Left colon (tissue), 2 donors: ENCODE measurements at regions not wholly inside any gene's neighbourhood (a gene's known extent, or its start where the extent isn't known, plus 50 kb on each side); places are given as distances from the start of the nearest gene placed in this dataset.
A peak's percentile ranks its signal among the peaks of the same experiment; 100 is the strongest.

Experiments used
- ATAC-seq: fragments of 200-7000 bp; cut with Tn5 transposase; one replicate; pipeline ENCODE4 v1.9.1; 2020; ENCODE audit warnings: mild to moderate bottlenecking, moderate library complexity
- DNase-seq, 2 donors: peaks; one replicate each; pipeline ENCODE4 v3.0.0-alpha.2; 2020
- intact Hi-C, 2 donors: fragments of 100-400 bp; cut with DNase I in 1 of 2; cut with micrococcal nuclease in 1 of 2; formaldehyde crosslinking; loops; one replicate each; pipeline versions ENCODE4 v1.11.2 to v1.14.0; 2022; cut with DNase I, micrococcal nuclease
- donor health status: DM: no; HTN: no; CAD: no.
- donor health status: DM: yes; HTN: yes; CAD: no.

- DNase-seq (no peak), ATAC-seq (no peak)
- intact Hi-C loops = no loop called here
These were observed 97.8 kb upstream of the WWC1 start for GRCh38 chr5:168193493-168194250.

DNA sequence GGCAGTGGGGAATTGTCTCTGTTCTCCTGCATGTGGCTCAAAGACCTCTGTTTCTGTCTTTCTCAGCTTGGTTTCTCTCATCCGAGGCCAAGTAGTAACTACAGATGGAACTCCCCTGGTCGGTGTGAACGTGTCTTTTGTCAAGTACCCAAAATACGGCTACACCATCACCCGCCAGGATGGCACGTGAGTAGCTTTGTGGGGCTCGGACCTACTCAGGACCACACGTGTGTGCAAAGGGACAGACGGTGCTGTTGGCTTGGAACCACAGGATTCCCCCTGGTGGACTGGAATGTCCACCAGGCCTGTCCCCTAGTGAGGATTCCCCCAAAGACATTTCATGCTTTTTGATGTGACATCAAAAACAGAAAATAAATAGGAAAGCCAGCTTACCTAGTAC is 96.3 kb upstream of the WWC1 start:
- DNase-seq (no peak), ATAC-seq (no peak)
- intact Hi-C loops = no loop called here

DNA sequence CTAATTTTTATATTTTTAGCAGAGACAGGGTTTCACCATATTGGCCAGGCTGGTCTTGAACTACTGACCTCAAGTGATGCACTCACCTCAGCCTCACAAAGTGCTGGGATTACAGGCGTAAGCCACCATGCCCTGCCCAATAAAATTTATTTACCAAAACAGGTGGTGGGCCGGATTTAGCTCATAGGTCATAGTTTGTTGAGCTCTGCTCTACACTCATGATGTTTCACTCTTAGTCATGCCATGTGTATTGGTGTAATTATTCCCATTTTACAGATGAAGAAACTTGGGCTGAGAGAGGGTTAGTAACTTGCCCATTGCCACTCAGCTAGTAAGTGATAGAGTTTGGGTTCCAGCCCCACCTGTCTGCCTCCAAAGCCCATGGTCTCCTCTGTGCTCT is 93.1 kb upstream of the WWC1 start:
- no peak for DNase-seq
- intact Hi-C loops = no loop called here
- ATAC-seq = no peak

GRCh38 chr5:168202996-168203395 is 88.4 kb upstream of the WWC1 start:
- intact Hi-C loops = no loop called here
- no peak for ATAC-seq
- DNase-seq = no peak

DNA sequence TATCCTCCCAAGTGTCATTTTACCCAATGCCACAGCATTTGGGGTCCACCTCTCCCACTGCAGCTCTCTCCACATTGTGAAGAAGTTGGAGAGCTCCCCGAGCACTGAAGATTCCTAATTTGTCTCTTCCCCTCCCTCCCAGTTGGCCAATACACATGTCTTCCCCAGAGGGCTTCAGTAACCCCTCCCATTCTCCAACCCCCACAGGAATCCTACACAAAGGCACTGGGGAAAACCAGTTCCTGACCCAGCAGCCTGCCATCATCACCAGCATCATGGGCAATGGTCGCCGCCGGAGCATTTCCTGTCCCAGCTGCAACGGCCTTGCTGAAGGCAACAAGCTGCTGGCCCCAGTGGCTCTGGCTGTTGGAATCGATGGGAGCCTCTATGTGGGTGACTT is 87.3 kb upstream of the WWC1 start:
- DNase-seq (no peak), ATAC-seq (no peak)
- intact Hi-C loops = no loop called here

GRCh38 chr5:168207450-168208029 is 83.9 kb upstream of the WWC1 start:
- intact Hi-C loops = no loop called here
- DNase-seq (no peak), ATAC-seq (no peak)

- intact Hi-C loops = no loop called here
- ATAC-seq (no peak), DNase-seq (no peak)
These were observed 82.0 kb upstream of the WWC1 start for GRCh38 chr5:168209244-168209995.

DNA sequence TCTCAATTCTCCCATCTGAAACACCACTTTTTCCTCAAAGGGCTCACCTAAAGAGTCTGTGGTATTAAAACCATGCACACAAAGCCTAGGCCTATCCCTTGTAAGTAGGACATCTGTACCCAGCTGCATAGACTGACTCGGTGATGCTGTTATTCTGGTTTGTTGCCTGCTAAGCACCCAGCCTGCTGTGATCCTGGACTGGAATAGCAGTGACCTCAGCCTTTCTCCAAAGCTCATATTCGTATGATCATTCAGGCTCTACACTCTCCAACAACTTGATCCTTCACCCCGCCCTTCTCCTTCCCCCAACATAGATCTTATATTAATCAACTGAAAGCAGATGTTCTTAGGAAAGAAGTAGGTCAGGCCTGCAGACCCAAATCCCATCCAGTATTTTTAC is 81.4 kb upstream of the WWC1 start:
- intact Hi-C loops = loop anchor here in 1 of 2 donors (10.0 kb wide), 1 partner anchor 85 kb away; no protein-coding TSS in a partner anchor
- no peak for DNase-seq
- no peak for ATAC-seq

DNA sequence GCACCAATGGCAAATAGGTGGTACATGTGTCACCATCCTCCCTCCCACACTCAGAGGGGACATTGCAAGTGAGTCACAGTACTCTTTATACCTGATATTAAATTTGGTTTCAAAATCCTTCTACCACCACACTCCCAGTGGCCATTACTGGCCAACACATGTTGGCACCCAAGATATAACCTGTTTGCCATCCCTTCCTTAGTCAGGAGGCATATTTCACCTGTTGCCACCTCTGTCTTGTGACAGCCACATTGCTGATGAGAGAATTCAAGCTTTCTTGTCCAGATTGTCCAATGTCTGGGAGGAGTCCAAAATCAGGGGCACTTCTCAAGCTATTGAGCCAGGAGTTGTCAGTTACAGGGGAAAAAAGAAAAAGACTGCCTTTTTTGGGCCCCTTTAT is 80.2 kb upstream of the WWC1 start:
- no peak for DNase-seq
- intact Hi-C loops = loop anchor here in 1 of 2 donors (10.0 kb wide), 1 partner anchor 86 kb away; no protein-coding TSS in a partner anchor
- ATAC-seq = no peak

DNA sequence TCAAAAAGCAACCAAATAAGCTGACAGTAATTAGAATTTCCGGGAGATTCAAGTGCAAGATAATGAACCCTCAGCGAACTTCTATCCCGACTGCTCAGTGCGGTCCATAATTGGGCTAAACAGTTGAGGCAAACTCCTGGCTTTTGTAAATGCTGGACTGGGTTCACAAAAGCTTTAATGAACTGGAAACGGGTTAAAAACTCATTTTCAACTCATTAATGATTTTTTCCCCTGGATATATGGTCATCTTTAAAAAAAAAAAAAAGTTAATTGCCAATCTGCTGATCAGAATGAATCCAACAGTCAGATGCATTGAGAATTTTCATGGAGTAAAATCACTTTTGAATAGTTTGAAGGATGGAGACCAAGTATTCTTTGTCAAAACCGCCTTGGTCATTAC is 79.5 kb upstream of the WWC1 start:
- ATAC-seq (no peak), DNase-seq (no peak)
- intact Hi-C loops = loop anchor here in 1 of 2 donors (10.0 kb wide), 1 partner anchor 87 kb away; no protein-coding TSS in a partner anchor

- intact Hi-C loops = loop anchor here in 1 of 2 donors (10.0 kb wide), 1 partner anchor 89 kb away; no protein-coding TSS in a partner anchor
- DNase-seq (no peak), ATAC-seq (no peak)
These were observed 77.4 kb upstream of the WWC1 start for GRCh38 chr5:168214071-168214470.

- no peak for DNase-seq
- intact Hi-C loops = loop anchor here in 1 of 2 donors (10.0 kb wide), 1 partner anchor 90 kb away; no protein-coding TSS in a partner anchor
- ATAC-seq = no peak
These were observed 76.6 kb upstream of the WWC1 start for GRCh38 chr5:168214886-168215285.

DNA sequence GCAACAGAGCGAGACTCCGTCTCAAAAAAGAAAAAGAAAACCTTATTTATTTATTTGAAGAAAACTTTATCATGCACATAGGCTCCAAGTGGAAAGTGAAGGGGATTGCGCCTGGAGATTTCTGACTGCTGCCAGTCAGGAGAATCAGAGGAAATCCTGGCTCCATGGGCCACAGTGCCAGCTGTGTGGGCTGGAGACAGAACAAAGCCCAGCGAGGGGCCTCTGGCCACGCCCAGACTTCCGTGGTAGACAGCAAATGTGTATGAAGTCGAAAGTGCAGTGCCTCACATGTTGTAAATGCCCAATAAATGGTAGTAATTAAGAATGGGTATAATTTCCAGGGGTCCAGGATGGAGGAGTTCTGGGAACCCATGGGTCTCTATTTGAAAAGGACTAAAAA is 75.8 kb upstream of the WWC1 start:
- DNase-seq (peak in 1 of 2 donors; percentile 17), ATAC-seq (no peak)

DNA sequence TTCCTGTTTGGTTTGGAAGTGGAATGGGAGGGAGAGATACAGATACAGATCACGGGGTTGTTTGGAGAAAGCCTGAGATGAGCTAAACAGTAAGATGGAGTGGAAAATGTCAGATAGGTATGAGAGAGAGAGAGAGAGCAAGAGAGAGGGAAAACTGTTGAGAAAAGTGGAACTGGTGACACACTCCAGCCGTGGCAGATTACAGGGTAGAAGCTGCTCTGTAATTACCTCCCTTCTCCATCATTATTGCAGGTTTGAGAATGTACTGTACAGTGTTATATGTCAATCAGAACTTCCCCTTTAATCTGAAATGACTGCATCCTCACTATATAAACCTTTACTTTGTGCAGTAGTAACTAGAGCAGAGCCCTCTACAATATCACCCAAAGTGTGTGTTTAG is 74.5 kb upstream of the WWC1 start:
- DNase-seq (no peak), ATAC-seq (no peak)
- intact Hi-C loops = loop anchor here in 1 of 2 donors (10.0 kb wide), 1 partner anchor 92 kb away; no protein-coding TSS in a partner anchor

More for the DNA sequence above, 75.8 kb upstream of the WWC1 start:
- intact Hi-C loops = loop anchor here in 1 of 2 donors (10.0 kb wide), 1 partner anchor 91 kb away; no protein-coding TSS in a partner anchor

DNA sequence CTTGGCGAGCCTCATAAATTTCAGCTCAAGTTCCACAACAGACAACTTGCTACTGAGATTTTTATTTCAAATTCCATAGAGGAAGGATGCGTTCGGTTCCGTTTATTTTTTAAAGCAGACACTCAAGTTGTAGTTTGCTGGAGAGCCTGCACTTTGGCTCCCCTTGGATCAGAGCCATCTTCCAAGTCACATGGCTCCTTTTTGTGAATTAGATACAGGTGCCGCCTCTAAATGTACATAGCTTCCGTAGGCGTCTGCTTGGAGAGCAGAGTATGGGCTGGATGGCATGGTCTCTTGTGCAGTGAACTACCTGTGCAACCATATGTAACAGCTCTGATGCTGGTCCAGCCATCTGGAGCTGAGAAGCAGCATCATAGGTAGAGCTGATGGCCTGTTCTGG is 73.9 kb upstream of the WWC1 start:
- ATAC-seq (peak; percentile 84), DNase-seq (peak; percentile 43 to 47)
- intact Hi-C loops = loop anchor here in 1 of 2 donors (10.0 kb wide), 1 partner anchor 93 kb away; no protein-coding TSS in a partner anchor

DNA sequence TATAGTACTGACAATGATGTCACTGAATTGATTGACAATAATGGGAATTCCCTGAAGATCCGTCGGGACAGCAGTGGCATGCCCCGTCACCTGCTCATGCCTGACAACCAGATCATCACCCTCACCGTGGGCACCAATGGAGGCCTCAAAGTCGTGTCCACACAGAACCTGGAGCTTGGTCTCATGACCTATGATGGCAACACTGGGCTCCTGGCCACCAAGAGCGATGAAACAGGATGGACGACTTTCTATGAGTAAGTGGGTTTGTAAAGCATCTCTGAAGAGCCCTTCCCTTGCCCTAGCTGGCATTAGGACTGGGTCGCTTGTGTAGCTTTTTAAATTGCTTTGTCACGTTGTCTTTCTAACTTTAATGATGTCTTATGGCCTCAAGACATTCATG is 72.7 kb upstream of the WWC1 start:
- ATAC-seq (no peak), DNase-seq (no peak)
- intact Hi-C loops = loop anchor here in 1 of 2 donors (2.0 to 10.0 kb wide), 2 partner anchors 94 to 496 kb away; no protein-coding TSS in a partner anchor

DNA sequence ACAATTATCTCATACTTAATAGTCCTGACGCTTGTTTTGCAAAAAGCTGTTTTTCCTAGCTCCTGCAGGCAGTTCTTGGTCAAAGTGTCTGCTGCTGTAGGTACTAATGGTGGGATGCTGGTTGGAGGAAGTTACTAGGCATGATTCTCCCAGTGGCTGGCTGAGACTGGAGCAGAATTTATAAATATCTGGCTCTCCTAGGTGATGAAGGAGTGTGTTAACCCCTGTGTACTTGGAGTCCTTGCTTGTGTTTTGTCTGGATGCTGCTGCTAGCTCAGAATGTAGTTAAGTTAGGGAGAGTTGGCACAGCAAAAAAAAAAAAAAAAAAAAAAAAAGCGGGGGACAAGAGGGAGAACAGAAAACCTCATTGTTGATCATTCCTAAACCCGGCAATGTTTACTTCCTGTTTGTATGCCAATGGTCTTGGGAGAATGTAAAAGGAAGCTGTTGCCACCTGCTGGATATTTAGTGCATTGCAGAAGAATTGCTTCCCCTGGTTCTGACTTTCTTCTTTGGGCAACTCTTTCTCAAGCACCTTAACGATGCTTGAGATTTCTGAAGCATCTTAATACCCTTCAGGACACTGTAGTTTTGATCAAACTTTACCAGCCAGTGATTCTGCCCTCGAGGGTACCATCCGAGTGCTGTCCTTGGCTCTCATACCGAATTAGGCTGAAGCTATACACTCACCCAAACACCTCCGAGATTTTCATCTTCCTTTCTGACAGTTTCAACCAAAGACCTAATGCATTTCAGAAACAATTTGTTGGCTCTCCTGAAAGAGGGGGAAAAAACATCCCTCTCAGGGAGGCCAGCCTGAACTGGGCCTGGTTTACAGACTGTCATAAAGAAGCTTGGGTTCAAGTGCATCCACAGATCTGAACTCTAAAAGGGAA is 71.7 kb upstream of the WWC1 start:
- DNase-seq (peak in 1 of 2 donors; percentile 35), ATAC-seq (peak; percentile 82)
- intact Hi-C loops = loop anchor here in 1 of 2 donors (2.0 to 10.0 kb wide), 2 partner anchors 95 to 497 kb away; no protein-coding TSS in a partner anchor

DNA sequence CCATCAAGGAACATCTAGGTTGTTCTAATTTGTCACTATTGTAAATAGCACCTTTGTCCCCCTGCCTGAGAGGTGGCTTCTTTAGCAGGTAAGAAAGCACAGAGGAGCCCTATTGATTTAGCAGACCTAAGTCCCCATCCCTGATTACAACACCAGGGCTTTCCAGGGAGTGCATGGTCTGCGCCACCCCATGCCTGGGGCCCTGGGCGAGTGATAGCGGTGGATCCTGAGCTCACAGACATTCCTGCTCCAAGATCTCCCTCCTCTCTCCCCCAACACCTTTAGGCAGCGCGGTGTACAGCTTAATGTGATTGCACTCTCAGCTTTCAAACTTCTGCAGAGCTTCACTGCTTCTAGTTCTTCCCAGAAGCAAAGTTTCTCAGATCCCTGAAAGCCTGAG is 67.4 kb upstream of the WWC1 start:
- intact Hi-C loops = no loop called here
- no peak for ATAC-seq
- DNase-seq = no peak
